H4 (cell line): ENCODE measurements at regions not wholly inside any gene's neighbourhood (a gene's known extent, or its start where the extent isn't known, plus 50 kb on each side); places are given as distances from the start of the nearest gene placed in this dataset.
"Not testable (repeated sequence)": the region's sequence is repeated elsewhere in the genome, so short reads cannot be mapped to it uniquely, and the experiment has no call there.

ENCODE experiments used
- DNase-seq: peaks from one replicate; pipeline ENCODE4 v3.0.0-alpha.2; 2015; ENCODE audit warnings: low spot score

- DNase-seq, result no peak
Measured at GRCh38 chr6:165167861-165168260, 141.5 kb downstream of the C6orf118 start.

GRCh38 chr6:165167311-165167710 lies 142.1 kb downstream of the C6orf118 start:
- DNase-seq, result no peak

DNA sequence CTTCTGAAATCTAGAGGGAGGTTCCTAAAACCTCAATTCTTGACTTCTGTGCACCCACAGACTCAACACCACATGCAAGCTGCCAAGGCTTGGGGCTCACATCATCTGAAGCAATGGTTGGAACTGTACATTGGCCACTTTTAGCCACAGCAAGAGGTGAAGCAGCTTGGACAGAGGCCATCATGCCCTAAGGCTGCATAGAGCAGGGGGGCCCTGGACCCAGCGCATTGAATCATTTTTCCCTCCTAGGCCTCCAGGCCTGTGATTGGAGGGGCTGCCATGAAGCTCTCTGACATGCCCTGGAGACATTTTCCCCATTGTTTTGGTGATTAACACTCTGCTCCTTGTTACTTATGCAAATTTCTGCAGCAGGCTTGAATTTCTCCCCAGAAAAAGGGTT lies 145.9 kb downstream of the C6orf118 start:
- no peak for DNase-seq

DNA sequence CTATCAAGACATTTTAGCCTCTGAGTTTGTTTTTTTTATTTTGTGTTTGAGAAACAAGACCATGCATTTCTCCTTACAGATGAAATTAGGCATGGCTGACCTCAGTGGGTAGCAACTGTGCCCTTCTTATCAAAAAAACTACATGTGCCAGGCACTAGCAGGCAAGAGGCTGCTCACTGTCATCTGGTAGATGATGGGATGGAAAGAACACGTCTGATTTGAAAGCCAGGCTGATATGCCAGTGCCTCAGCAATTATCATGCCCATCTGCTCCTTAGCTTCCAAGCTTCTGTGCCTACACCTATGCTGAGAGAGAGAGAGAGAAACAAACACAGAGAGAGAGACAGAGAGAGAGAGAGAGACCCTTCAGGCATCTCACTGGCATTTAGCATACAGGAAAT lies 149.9 kb downstream of the C6orf118 start:
- DNase-seq, result no peak

DNA sequence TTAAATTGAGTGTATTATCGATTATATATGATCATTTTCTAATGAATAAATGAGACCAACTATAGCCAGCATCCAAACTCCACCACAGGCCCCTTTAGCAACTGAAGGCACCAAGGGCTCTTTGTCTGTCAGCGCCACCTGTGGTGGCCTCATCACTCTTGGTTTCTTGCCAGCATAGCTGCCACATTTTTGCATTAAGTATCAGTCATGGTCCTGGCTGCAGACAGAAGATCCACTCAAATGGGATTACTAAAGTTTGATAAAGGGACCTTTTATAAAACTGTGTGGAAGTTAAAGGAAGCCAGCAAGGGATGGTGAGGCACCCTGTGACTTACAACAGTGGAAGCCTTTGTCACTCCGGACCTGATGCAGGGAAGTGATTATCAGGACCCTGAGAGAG lies 162.9 kb downstream of the C6orf118 start:
- DNase-seq, result no peak

DNA sequence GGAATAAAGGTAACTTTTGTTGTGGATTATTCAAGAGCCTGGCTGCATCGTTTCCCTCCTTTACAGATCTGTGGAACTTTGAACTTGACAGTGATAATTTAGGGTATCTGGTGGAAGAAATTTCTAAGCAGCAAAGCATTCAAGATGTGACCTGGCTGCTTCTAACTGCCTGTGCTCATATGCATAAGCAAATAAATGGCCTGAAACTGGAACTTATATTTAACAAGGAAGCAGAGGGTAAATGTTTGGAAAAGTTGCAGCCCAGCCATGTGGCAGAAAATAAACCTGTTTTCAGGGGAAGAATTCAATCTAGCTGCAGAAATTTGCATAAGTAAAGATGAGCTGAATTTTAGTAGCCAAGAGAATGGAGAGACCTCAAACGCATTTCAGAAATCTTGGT lies 173.5 kb downstream of the C6orf118 start:
- no peak for DNase-seq

DNA sequence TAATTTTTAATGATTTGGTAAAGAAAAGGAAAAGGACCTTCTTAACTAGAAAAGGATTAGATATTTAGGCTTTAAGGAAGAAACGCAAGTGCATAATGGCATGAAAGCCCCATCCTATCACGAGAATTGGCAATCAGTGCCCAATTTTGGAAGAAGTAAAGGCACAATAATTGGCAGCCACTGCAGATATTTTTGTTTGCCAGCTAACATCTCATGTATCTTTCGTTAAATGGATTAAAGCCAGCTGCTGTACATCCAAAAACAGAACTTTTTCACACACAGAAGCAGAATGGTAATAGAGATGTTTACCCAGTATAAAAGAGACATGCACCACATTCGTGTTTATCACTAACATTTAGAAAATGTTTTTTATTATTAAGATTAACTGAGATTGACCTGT lies 180.3 kb downstream of the C6orf118 start:
- no peak for DNase-seq

DNA sequence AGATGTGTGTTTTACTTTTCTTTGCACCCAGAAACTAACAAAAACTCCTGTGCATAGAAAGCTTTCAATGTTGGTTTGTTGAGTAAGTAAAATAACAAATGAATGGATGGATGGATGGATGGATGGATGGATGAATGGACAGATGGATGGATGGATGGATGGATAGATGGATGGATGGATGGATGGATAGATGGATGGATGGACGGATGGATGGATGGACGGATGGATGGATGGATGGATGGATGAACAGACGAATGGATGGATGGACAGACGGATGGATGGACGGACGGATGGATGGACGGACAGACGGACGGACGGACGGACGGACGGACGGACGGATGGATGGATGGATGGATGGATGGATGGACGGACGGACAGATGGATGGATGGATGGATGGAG lies 181.7 kb downstream of the C6orf118 start:
- DNase-seq, result not testable (repeated sequence)

DNA sequence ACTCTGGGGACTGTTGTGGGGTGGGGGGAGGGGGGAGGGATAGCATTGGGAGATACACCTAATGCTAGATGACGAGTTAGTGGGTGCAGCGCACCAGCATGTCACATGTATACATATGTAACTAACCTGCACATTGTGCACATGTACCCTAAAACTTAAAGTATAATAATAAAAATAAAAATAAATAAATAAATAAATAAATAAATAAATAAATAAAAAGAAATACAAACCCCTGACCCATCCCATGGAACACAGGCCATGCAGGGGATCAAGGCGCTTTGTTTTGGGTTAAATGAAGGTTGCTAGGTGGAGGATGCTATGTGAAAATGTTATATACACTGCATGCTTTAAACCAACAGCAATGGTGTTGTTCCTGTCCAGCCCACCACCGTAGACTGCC lies 184.7 kb downstream of the C6orf118 start:
- not testable (repeated sequence) for DNase-seq

DNA sequence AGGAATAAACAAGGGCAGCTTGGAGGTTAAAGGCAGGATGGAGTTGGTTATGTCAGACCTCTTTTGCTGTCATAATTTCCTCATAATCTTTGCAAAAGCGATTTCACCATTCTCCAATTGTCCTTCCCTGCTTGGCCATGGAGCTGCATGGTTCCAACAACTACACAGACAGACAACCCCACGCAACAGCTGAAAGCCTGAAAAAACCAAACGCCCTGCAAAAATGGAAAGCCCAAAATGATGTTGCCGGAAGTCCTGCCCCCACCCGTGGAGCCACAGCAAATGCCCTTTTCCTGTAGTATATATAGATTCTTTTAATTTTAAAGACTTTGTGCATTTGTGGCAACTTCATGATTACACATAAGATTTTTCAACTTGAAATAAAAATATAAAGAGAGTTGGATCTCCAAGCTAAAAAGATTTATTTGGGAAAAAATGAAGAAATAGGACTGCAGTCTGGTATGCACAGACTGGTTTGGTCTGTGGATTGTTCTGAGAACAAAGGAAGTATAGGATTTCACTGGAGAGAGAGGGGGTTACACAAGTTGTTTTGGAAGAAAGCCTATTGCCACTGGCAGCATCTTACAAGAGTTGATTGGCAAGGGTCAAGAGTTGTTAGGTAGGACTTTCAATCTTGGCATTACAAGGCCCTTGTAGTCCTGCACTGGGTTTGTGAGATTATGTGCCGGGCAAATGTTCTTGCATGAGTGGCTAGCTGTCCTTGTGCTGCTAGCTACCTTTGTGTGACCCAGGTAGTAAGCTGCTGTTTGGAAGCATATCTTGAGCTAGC lies 190.0 kb downstream of the C6orf118 start:
- peak; percentile 4 for DNase-seq

DNA sequence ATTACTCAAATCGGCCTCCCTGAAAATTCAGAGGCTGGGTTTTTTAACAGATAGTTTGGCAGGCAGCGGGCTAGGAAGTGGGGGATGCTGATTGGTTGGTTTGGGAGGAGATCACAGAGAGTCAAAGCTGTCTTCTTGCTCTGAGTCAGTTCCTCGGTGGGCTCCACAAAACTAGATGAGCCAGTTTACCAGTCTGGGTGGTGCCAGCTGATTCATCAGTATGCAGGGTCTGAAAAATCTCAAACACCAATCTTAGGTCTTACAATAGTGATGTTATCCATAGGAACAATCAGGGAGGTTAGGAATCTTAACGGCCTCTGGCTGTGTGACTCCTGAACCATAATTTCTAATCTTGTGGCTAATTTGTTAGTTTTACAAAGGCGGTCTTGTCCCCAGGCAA lies 190.7 kb downstream of the C6orf118 start:
- peak; percentile 5 for DNase-seq

GRCh38 chr6:165117806-165118205 lies 191.6 kb downstream of the C6orf118 start:
- no peak for DNase-seq

DNA sequence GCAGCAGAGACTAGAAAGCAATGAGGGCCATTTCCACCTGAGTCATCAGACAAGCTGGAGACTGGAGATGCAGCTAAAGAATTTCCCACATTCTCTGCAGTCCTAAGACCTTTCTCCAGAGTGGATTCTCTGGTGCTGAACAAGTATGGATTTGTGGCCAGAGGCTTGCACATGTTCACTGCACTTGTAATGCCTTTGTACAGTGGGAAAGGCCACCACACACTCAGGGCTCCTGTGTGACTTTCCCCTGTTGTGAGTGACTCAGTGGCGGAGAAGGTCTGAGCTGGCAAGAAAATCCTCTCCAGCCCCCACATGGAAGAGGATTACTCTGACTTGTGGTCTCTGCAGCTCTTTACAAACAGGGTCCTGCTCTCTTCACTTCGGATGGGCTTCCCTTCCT lies 192.3 kb downstream of the C6orf118 start:
- no peak for DNase-seq

- no peak for DNase-seq
Measured at GRCh38 chr6:165110860-165111259, 198.5 kb downstream of the C6orf118 start.

DNA sequence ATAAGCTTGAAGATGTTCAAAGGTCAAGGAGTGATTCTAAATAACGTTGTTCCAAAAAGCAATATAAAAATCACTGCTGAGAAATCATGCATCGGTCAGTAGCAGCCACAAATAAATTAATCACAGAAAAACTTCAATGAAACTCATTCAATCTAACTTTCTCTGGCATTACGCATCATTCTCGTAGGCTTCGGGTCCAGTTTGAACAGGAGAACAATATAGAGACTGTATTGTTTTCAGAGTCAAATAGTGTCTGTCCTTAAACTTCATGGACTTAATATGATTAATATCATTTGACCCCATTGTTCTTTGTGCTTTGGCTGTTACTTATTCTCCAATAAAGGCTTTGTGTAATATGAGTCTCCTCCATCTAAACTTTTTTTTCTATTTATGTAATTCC lies 200.4 kb downstream of the C6orf118 start:
- no peak for DNase-seq

GRCh38 chr6:165106261-165106660 lies 203.1 kb downstream of the C6orf118 start:
- DNase-seq, result no peak

DNA sequence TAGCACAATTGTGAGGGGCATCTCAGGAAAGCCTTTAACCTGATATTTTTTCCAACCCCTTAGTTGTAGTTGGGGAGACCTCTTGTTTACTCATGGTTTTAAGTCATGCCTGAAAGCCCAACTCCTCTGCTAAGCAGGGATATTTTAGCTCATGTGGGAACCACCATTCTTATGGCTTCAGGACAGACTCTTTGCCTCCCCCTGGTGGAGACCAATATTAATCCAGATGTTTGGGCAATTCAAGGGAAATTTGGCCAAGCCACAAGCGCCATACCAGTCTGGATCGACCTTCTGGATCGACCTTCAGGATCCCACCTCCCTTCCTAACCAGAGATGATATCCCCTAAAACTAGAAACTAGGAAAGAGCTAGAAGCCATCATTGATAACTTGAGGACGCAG lies 211.2 kb downstream of the C6orf118 start:
- DNase-seq, result no peak

DNA sequence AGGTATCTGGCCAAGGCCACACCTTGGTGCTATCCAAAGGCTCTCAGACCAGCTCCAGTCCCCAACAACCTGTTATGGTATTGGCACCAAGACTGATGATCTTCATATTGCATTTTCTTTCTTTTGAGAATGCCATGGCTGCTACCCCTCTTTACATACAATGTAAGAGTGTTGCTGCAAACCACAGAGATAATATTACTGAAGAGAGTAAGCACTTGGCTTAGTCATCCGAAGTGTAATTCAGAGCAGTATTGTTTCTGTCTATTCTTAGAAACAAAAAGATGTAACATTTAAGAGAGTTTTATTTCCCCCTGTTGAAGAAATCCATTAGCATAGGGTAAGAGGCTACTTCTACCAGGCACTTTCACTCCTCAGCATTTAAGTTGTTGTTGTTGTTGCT lies 212.5 kb downstream of the C6orf118 start:
- DNase-seq, result no peak

DNA sequence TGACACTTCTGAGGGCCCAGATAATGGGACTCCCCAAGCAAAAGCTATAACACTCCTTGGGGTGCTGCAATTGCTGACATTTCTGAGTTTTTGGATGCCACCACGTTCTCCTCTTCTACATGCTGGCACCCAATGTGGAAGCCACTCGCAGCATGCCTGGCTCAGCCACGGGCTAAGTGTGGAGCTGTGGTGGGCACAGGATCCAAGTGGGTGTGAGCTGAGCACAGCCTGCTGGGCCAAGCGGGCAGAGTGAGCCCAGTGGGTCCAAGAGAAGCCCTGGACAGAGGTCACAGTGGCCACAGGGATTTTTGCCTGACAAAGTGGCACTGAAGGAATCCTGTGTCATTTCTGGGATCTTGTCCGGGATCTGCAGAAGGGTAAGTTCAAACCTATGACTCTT lies 213.2 kb downstream of the C6orf118 start:
- no peak for DNase-seq

DNA sequence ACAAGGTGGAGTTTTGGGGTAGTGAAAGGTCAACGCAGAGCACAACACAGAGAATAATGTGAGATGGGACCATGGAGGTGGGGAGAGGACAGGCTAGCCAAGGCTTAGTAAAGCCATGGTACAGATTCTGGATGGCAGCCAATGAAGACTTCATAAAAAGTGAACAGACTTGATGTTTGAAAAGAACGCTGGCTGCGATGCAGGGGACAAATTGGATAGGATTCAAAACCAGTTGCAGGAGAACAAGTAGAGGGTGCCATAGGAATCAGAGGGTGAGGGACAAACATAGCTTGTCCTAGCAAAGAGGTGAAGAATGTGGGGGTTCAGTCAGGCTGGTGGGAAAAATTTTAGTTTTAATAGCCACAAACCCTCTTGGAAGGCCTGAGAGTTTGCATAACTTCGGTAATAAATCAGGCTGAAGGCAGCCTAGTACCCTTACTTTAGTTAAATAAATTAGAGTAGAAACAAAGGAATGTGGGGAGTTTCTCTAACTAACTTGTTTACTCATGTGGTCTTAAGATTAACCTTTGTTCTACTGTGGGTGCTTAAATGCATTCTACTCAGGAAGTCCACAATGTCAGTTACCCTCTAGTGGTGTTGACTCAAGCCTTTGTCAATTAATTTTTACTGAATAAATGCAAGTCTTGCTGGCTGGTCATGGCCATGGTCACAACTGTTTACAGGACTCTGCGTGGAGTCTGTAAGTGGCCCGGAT lies 216.4 kb downstream of the C6orf118 start:
- no peak for DNase-seq

- DNase-seq, result no peak
Measured at GRCh38 chr6:165091121-165091785, 218.2 kb downstream of the C6orf118 start.

DNA sequence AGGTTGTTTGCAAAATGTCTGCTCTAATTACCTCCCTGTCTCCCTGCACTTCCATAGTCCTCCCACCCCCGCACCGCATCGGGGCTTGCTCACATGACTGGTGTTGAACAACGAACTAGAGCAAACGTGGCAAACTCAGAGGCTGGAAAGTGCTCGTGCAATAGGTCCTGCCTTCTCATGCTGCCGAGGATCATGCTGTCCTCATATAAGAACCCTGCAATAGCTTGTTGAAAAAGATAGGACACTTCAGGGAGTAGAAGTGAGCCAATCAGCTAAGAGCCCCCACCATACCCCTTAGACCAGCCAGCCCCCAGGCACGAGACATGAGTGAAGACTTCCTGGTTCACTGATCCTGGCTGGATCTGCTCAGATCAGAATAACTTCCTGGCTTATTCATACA lies 219.2 kb downstream of the C6orf118 start:
- DNase-seq, result no peak

DNA sequence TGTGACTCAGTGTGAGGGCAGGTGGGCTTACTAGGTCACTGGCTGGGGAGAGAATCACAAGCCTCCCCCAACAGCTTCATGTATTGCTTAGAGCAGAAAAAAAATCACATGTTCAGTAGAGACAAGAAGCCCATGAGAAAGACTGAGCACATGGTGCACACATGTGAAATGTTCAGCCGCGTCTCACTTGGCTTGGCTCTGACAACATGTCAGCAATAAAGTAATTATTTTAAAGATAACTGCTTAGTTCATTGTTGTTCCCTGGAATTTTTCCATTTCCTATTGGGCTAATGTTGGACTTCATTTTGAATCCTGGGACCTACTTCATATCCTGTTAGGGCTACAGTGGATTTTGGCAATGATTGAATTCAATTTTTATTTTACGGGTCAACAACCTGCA lies 222.6 kb downstream of the C6orf118 start:
- no peak for DNase-seq
